Stimulated activated effector memory CD8-positive, alpha-beta T cell treated with anti-CD3 and anti-CD28 coated beads, Interleukin-12 subunit alpha, Interleukin-12 subunit beta, amount 100 ng/mL, for 72 hours (primary cell): ENCODE measurements at regions not wholly inside any gene's neighbourhood (a gene's known extent, or its start where the extent isn't known, plus 50 kb on each side); places are given as distances from the start of the nearest gene placed in this dataset.

Source experiments
- ATAC-seq: fragments of 150-1000 bp; cut with Tn5 transposase; 2 replicates; pipeline ENCODE4 v1.10.0; 2021
- DNase-seq, 2 donors: peaks; one replicate each; pipeline ENCODE4 v3.0.0; 2021 to 2022; ENCODE audit warnings: low spot score in 2 of 2
- H3K27ac Mint-ChIP-seq: one replicate; pipeline ENCODE4 v1.8.0; 2022; ENCODE audit warnings: mild to moderate bottlenecking, mixed read lengths
- H3K36me3 Mint-ChIP-seq: one replicate; pipeline ENCODE4 v1.8.0; 2022; ENCODE audit warnings: mild to moderate bottlenecking, mixed read lengths
- H3K4me1 Mint-ChIP-seq: one replicate; pipeline ENCODE4 v1.8.0; 2022; ENCODE audit warnings: mixed read lengths
- H3K4me3 Mint-ChIP-seq: one replicate; pipeline ENCODE4 v1.8.0; 2022; ENCODE audit warnings: mild to moderate bottlenecking, mixed read lengths
- H3K9me3 Mint-ChIP-seq: one replicate; pipeline ENCODE4 v1.8.0; 2022; ENCODE audit warnings: mixed read lengths

DNA sequence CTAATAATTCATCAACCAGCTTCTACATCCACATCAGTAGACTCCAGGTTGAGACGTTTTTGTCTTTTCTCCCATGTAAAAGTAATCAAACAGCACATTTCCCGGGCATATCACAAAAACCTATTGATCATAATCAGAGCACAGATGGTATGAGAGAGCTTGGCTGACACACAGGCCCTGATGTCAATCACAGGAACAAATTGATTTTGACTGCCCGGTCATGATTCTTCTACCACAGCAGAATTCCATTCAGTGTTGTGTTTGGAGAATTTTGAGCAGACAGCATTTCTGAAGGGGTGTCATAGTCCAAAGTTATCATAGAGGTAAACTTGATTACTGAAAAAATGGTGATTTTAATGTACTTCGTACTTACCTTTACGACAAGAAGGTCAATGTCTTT is 351.1 kb downstream of the ZSWIM6 start:
- Mint-ChIP-seq H3K9me3 (no peaks in the 10 kb centered on the region), H3K4me1 (no peaks in the 10 kb centered on the region), H3K36me3 (no peaks in the 10 kb centered on the region), H3K4me3 (no peak overlapping the region), H3K27ac (no peak overlapping the region)
- no peak for ATAC-seq
- DNase-seq = no peak

DNA sequence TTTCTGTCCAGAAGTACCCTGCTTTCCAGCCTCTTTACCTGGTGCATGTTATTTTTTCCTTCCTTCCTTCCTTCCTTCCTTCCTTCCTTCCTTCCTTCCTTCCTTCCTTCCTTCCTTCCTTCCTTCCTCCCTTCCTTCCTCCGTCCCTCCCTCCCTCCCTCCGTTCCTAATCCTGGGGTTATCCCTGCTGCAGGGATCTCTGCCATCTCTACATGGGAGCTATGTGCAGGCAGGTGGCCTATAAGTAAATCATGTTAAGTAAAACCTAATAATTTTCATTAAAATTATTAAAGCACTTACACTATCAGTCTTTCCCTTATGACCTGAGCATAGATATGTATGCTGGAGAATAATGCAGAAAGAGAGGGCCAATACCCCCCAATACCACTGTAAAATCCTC is 351.9 kb downstream of the ZSWIM6 start:
- no peaks in the 10 kb centered on the region for H3K4me1 Mint-ChIP-seq
- no peaks in the 10 kb centered on the region for H3K9me3 Mint-ChIP-seq
- no peak overlapping the region for H3K4me3 Mint-ChIP-seq
- ATAC-seq (no peak), DNase-seq (no peak)
- no peak overlapping the region for H3K27ac Mint-ChIP-seq
- no peaks in the 10 kb centered on the region for H3K36me3 Mint-ChIP-seq

DNA sequence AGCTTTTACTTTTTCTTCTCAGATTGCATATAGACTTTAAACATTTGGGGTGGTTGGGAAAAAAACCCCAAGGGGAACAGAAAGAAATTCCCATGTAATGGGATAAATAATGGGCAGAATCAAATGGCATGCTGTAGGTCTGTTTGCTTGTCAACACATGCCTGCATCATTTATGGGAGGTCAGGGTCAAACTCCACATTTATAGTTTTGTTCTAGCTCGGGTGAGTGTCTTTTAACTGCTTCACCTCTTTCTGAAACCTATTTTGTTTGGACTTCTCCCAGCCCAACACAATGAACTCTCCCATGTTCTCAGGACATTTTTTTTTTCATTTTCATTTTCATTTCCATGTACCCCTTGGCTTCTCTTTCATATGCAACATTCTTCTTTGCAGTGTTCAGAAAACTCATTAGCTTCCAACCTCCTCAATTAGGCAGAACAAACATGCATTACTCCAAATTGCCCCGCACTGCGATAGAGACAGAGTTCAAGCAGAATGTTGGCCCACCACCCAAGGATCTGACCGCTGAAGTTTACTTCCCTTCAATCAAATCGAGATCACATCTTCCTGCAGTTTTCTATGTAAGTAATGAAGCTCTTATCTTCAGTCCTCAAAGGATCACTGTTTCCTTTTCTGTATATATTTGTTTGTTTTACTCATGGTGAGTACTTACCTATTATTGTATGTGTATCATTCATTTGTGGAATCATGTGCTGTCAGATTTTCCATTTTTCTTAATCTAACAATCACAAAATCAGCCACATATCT is 354.6 kb downstream of the ZSWIM6 start:
- ATAC-seq (no peak), DNase-seq (no peak)
- Mint-ChIP-seq H3K36me3 (no peaks in the 10 kb centered on the region), H3K4me3 (no peak overlapping the region), H3K27ac (no peak overlapping the region), H3K4me1 (no peaks in the 10 kb centered on the region), H3K9me3 (no peaks in the 10 kb centered on the region)

DNA sequence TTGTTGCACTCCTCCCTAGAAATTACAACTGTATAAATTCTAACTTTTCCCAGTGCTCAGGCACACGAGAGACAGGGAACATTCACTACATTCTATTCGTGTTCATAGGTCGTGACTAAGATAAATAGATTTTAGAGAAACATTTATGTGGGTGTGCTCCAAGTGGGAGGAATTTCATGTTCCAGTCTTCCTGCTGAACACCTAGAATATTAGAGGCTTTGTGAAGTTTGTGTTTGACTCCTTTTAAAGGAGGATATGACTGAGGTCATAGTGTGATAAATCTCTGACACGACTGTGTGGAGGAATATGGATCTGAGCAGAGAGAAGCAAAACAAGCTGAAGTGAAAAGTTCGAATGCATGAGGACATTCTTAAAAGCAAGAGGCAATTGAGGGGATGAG is 355.3 kb downstream of the ZSWIM6 start:
- H3K4me1 Mint-ChIP-seq = no peaks in the 10 kb centered on the region
- DNase-seq = no peak

DNA sequence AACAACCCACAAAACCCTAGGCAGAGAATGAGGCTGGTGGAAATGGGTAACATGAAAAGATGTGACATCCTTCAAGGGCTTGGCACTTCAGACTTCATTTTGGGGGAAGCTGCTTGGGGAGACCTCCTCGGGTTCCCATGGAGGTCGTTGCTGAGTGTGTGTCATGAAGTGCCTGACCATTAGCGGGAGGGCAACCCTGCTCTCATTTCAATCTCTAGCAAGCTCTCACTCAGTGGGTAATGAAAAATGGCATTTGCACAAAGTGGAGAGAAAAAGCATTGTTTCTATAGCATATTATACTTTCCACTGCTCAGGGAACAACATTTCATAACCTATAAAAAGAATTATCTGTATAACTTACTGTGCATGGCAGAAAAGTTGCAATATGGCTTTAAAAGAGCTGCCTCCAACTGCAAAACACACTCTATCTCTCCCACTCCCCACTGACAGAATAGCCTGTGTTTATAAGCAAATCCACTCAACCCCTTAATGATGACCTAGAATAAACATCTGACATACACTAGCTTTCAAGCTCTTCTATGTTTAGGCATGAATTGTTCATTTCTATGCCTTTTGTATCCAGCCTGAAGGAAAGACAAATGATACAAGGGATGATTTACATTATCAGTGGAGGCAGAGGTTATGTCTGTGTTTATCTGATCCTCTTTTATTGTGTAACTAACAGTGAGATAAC is 357.2 kb downstream of the ZSWIM6 start:
- ATAC-seq (no peak), DNase-seq (no peak)
- Mint-ChIP-seq H3K9me3 (no peaks in the 10 kb centered on the region), H3K36me3 (no peaks in the 10 kb centered on the region), H3K27ac (no peak overlapping the region), H3K4me1 (no peaks in the 10 kb centered on the region), H3K4me3 (no peak overlapping the region)

More for the DNA sequence above, 355.3 kb downstream of the ZSWIM6 start:
- no peak overlapping the region for H3K4me3 Mint-ChIP-seq
- H3K9me3 Mint-ChIP-seq = no peaks in the 10 kb centered on the region
- no peak overlapping the region for H3K27ac Mint-ChIP-seq
- no peaks in the 10 kb centered on the region for H3K36me3 Mint-ChIP-seq
- no peak for ATAC-seq

DNA sequence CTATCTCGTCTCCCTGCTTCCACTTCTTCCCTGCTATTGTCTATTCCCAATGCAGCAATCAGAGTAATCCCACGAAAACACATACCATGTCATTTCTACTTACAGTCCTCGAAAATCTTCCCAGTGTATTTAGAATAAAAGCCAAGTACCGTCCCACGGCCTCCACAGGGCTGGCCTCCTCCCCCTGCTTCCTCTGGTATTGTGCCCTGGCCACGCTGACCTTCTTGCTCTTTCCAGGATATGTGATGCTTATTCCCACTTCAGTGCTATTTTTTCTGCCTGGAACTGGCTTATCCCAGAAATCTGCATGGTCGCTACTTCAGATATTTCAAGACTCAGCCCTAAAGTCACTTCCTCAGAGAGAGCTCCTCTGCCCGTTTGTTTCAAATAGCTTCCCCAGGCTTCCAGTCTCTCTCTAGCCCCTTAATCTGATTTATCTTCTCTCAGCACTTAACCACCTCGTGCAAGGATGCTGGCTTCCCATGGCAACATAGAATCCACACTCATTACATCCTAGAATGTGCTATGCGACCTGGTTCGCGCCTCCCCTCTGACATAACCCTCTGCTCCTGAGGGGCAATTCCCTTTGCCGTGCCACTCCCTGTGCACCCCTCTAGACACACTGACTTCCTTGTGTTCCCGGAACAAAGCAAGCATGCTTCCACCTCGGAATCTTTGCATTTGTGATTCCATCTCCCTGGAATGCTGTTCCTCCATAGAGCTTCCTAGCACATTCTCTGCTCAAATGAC is 365.9 kb downstream of the ZSWIM6 start:
- Mint-ChIP-seq H3K4me3 (no peak overlapping the region), H3K27ac (no peak overlapping the region), H3K9me3 (no peaks in the 10 kb centered on the region), H3K36me3 (no peaks in the 10 kb centered on the region), H3K4me1 (no peaks in the 10 kb centered on the region)
- DNase-seq = no peak
- ATAC-seq = no peak

DNA sequence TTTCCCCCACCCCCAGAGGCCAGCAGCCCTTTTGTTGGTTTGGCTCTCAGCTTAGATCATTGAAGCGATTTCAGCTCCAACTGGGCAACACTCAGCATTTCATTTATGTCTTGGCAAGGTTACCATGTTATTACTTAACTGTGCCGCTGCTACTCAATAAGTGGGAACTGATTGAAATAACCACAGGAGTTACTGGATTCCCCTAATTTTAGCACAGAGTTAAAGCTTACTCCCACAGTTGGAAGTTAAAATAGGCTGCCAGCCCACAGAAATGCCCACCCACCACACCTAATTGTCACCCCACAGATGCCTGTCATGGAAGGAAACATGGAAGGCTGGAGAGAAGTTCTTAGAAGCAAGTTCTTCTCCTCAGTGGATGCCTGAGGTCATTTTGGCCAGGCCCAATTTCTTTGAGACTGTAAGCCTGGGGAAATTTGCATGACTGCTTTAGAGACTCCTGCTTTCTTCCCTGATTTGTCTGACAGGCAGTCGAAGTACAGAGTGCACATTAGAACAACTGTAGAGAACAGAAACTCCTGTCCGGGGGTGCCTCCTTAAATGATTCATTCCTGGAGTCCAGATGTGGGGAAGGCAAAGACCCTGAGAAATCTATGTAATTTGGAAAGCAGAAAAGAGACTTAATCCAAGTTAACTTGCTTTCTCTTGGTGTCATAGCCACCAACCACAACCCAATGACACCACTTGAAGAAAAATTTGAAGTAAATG is 370.0 kb downstream of the ZSWIM6 start:
- Mint-ChIP-seq H3K4me1 (no peaks in the 10 kb centered on the region), H3K9me3 (no peaks in the 10 kb centered on the region), H3K4me3 (no peak overlapping the region), H3K36me3 (no peaks in the 10 kb centered on the region), H3K27ac (no peak overlapping the region)
- ATAC-seq (no peak), DNase-seq (peak in 1 of 2 donors; percentile 23)

DNA sequence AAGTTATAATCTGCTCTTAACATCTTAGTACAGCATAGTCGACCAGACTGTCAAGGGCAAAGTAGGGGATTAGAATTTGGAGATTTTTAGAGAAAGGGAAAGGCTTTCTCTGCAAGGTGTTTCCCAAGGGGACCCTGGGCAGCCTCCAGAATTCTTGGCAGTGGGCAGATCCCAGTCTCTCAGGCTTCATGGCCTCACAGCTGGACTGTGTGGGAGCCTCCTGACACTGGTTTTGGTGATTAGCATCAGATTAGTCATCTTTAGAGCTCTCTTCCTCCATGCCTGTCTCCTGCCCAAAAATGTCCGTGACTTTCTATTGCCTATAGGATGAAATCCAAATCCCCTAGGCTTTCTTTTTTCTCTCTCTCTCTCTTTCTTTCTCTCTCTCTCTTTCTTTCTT is 370.7 kb downstream of the ZSWIM6 start:
- H3K27ac Mint-ChIP-seq = no peak overlapping the region
- no peak overlapping the region for H3K4me3 Mint-ChIP-seq
- DNase-seq (no peak), ATAC-seq (no peak)
- H3K9me3 Mint-ChIP-seq = no peaks in the 10 kb centered on the region
- no peaks in the 10 kb centered on the region for H3K36me3 Mint-ChIP-seq
- H3K4me1 Mint-ChIP-seq = no peaks in the 10 kb centered on the region

DNA sequence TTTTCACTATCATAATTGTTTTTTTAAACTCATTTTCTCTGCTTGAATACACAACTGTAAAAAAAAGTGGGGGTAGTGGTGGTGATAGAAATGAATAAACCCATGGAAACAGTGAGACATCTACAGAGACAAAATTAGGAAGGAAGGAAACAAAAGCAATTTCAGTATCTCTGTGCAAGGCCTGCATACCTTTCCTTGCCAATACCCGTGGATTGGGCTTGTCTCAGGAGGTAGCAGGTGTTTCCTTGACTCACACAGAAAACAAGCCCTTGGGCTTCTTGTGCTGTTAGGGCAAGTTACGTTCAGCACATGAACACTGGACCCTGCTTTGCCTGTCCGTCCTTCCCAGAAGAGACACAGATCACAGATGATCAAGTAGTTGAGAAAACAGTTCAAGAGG is 372.2 kb downstream of the ZSWIM6 start:
- Mint-ChIP-seq H3K9me3 (no peaks in the 10 kb centered on the region), H3K27ac (no peak overlapping the region), H3K36me3 (no peaks in the 10 kb centered on the region), H3K4me3 (no peak overlapping the region), H3K4me1 (no peaks in the 10 kb centered on the region)
- DNase-seq = no peak
- no peak for ATAC-seq

DNA sequence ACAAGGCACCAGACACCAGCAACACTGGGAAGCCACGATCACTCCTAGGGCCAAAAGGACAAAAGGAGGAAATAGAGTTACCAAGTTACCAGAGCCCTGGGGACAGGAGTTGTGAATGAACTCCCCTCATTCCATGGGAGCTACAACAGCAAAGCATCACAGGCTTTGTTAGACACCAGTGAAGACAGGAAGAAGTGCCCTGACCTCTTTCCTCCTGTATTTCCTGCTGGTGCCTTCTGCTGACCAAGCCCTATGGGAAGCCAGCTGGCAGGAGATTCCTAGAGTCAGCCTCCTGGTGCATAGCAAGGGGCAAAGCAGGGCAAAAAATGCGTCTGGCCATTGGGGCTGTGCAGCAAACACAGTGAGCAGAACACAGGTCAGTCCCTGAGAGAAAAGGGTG is 374.7 kb downstream of the ZSWIM6 start:
- H3K36me3 Mint-ChIP-seq = no peaks in the 10 kb centered on the region
- no peak for ATAC-seq
- no peaks in the 10 kb centered on the region for H3K9me3 Mint-ChIP-seq
- no peak overlapping the region for H3K4me3 Mint-ChIP-seq
- H3K4me1 Mint-ChIP-seq = no peaks in the 10 kb centered on the region
- no peak for DNase-seq
- no peak overlapping the region for H3K27ac Mint-ChIP-seq

DNA sequence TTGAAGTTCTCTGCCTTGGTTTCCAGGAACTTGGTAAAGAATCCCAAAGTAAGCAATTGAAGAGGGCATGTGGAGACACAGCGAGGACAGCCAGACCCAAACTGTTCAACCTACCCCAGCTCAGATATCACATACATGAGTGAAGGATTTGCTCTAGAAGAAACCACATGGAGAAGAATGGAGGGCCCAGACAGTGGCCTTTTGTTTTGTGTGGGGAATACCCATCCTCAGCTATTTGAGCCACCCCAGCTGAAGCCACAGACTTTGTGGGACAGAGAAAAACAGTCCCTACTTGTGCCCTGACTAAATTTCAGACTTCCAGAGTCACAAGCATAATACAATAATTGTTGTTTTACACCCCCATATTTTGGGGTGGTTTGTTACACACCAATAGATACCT is 387.1 kb downstream of the ZSWIM6 start:
- DNase-seq (no peak), ATAC-seq (no peak)
- Mint-ChIP-seq H3K4me1 (no peaks in the 10 kb centered on the region), H3K9me3 (peaks cover 5% of the 10 kb centered on the region), H3K27ac (no peak overlapping the region), H3K4me3 (no peak overlapping the region), H3K36me3 (no peaks in the 10 kb centered on the region)

DNA sequence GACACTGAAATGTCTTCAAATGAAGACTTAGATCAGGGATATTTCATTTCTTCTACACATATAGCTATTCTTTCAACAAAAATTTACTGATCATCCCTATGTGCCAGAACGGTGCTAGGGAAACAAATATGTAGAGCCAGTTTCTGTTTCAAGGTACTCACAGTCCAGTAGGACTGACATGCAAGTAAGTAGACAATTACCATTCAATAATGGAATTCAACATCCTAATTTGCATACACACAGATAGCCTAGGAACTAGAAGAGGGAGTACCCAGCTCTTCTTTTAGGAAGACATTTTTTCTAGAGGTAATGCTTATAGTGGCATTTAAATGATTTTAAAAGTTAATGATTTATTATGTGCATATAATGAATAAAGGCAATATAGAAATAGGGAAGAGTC is 388.8 kb downstream of the ZSWIM6 start:
- DNase-seq = no peak
- Mint-ChIP-seq H3K27ac (no peak overlapping the region), H3K36me3 (no peaks in the 10 kb centered on the region), H3K4me1 (no peaks in the 10 kb centered on the region), H3K4me3 (no peak overlapping the region), H3K9me3 (peaks cover 5% of the 10 kb centered on the region)
- ATAC-seq = no peak

DNA sequence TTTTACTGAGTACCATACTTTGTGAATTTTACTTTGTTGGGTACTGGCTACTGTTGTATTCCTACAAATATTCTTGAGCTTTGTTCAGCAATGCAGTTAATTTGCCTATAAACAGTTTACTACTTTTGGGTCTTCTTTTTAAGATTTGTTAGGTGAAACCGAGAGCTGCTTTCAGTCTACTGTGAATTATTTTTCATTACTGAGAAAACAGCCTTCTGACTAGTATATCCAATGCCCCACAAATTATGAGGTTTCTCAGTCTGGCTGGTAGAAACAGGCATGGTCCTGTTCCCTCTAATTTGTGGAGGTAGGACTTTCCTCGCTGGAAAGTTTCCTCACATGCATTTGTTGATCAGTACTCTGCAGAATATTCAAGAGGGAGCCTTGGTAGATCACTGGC is 392.0 kb downstream of the ZSWIM6 start:
- H3K36me3 Mint-ChIP-seq = no peaks in the 10 kb centered on the region
- DNase-seq = no peak
- H3K9me3 Mint-ChIP-seq = peaks cover 5% of the 10 kb centered on the region
- no peak for ATAC-seq
- no peak overlapping the region for H3K27ac Mint-ChIP-seq
- no peak overlapping the region for H3K4me3 Mint-ChIP-seq
- no peaks in the 10 kb centered on the region for H3K4me1 Mint-ChIP-seq

DNA sequence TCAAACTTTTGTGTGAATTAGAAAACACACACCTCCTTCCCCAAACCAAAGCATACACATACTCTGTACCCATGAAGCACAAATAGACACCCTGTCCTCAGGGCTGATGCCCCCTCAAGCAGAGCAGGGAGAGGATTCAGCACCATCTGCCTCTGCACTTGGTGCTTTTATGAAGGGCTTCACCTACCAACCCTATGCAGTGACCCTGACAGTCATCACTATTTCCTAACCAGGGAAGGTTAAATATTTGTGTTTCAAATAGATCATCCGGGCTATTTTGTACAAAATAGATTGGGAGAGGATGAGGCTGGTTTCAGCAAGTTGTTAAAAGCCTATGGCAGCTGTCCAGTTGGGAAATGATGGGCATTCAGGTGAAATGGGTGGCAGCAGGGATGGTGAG is 396.2 kb downstream of the ZSWIM6 start:
- no peaks in the 10 kb centered on the region for H3K36me3 Mint-ChIP-seq
- DNase-seq = no peak
- H3K9me3 Mint-ChIP-seq = peaks cover 3% of the 10 kb centered on the region
- H3K4me1 Mint-ChIP-seq = no peaks in the 10 kb centered on the region
- H3K4me3 Mint-ChIP-seq = no peak overlapping the region
- H3K27ac Mint-ChIP-seq = no peak overlapping the region
- ATAC-seq = no peak

DNA sequence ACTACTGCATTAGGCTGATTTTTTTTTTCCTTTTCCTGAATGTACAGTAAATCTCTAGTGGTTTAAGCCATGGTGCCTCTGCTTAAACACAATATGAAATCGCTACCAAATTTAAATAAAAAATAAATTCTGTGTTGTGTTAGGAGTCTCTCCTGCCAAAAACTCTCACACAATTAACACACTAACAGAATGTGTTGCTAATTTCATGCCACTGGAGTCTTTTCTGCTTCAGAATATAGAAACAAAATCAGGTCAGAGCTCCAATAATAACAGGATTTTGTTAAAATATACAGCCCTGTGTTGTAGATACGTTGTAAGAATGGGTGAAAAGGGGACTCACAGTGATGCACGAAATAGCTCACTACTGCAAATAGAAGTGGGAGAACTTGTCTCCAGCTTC is 398.8 kb downstream of the ZSWIM6 start:
- Mint-ChIP-seq H3K36me3 (no peaks in the 10 kb centered on the region), H3K4me3 (no peak overlapping the region), H3K4me1 (no peaks in the 10 kb centered on the region), H3K9me3 (no peaks in the 10 kb centered on the region), H3K27ac (no peak overlapping the region)
- DNase-seq (no peak), ATAC-seq (no peak)
